ENCODE measurements at regions not wholly inside any gene's neighbourhood (a gene's known extent, or its start where the extent isn't known, plus 50 kb on each side); places are given as distances from the start of the nearest gene placed in this dataset.

DNA sequence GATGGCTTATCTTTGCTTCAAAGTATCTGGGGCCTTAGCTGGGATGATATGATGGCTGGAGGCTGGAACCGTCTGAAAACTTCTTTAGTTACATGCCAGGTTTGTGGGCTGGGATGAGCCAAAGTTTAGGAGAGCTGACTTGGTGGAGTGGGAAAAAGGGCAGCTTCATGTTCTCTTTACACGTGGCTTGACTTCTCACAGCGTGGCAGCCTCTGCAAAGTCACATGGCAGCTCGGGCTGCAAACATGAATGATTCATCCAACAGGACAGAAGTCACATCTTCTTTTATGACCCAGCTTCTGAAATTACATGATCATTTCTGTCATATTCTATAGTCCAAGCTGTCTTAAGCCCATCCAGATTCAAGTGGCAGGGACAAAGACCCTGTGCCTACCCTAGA lies 176.0 kb downstream of the OLFM4 start:
- TF ChIP-seq, protein P1, sequence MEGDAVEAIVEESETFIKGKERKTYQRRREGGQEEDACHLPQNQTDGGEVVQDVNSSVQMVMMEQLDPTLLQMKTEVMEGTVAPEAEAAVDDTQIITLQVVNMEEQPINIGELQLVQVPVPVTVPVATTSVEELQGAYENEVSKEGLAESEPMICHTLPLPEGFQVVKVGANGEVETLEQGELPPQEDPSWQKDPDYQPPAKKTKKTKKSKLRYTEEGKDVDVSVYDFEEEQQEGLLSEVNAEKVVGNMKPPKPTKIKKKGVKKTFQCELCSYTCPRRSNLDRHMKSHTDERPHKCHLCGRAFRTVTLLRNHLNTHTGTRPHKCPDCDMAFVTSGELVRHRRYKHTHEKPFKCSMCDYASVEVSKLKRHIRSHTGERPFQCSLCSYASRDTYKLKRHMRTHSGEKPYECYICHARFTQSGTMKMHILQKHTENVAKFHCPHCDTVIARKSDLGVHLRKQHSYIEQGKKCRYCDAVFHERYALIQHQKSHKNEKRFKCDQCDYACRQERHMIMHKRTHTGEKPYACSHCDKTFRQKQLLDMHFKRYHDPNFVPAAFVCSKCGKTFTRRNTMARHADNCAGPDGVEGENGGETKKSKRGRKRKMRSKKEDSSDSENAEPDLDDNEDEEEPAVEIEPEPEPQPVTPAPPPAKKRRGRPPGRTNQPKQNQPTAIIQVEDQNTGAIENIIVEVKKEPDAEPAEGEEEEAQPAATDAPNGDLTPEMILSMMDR (IDR thresholded peaks at IDR 0.05) = no peak
- TF ChIP-seq POLR2A (IDR thresholded peaks at IDR 0.05) = no peak

Data from uterus (tissue), 2 donors.